ENCODE measurements at regions not wholly inside any gene's neighbourhood (a gene's known extent, or its start where the extent isn't known, plus 50 kb on each side); places are given as distances from the start of the nearest gene placed in this dataset.

- DNase-seq, result no peak
- in situ Hi-C loops (cut with HindIII; ENCODE audit: low pct_ligation_motif_present, low pct_unique_long_range_greater_than_20kb, low sequenced_read_pairs), result no loop called here
Observed at GRCh38 chr10:28935061-28935460, 257.7 kb downstream of the BAMBI start.

- in situ Hi-C loops (cut with HindIII; ENCODE audit: low pct_ligation_motif_present, low pct_unique_long_range_greater_than_20kb, low sequenced_read_pairs), result no loop called here
- DNase-seq, result no peak
Observed at GRCh38 chr10:28937959-28938358, 260.6 kb downstream of the BAMBI start.

- in situ Hi-C loops (cut with HindIII; ENCODE audit: low pct_ligation_motif_present, low pct_unique_long_range_greater_than_20kb, low sequenced_read_pairs), result no loop called here
- no peak for DNase-seq
Observed at GRCh38 chr10:28938745-28939144, 261.4 kb downstream of the BAMBI start.

- in situ Hi-C loops (cut with HindIII; ENCODE audit: low pct_ligation_motif_present, low pct_unique_long_range_greater_than_20kb, low sequenced_read_pairs), result no loop called here
- DNase-seq, result no peak
Observed at GRCh38 chr10:28939281-28940157, 262.2 kb downstream of the BAMBI start.

- in situ Hi-C loops (cut with HindIII; ENCODE audit: low pct_ligation_motif_present, low pct_unique_long_range_greater_than_20kb, low sequenced_read_pairs), result no loop called here
- DNase-seq, result no peak
Observed at GRCh38 chr10:28940158-28940888, 263.0 kb downstream of the BAMBI start.

GRCh38 chr10:28942012-28942411 lies 264.7 kb downstream of the BAMBI start:
- in situ Hi-C loops (cut with HindIII; ENCODE audit: low pct_ligation_motif_present, low pct_unique_long_range_greater_than_20kb, low sequenced_read_pairs), result no loop called here
- DNase-seq, result no peak

GRCh38 chr10:28945959-28946358 lies 268.6 kb downstream of the BAMBI start:
- no peak for DNase-seq
- in situ Hi-C loops (cut with HindIII; ENCODE audit: low pct_ligation_motif_present, low pct_unique_long_range_greater_than_20kb, low sequenced_read_pairs), result no loop called here

- in situ Hi-C loops (cut with HindIII; ENCODE audit: low pct_ligation_motif_present, low pct_unique_long_range_greater_than_20kb, low sequenced_read_pairs), result no loop called here
- DNase-seq, result no peak
Observed at GRCh38 chr10:28946479-28946878, 269.2 kb downstream of the BAMBI start.

GRCh38 chr10:28947171-28947570 lies 269.9 kb downstream of the BAMBI start:
- DNase-seq, result no peak
- in situ Hi-C loops (cut with HindIII; ENCODE audit: low pct_ligation_motif_present, low pct_unique_long_range_greater_than_20kb, low sequenced_read_pairs), result no loop called here

- in situ Hi-C loops (cut with HindIII; ENCODE audit: low pct_ligation_motif_present, low pct_unique_long_range_greater_than_20kb, low sequenced_read_pairs), result no loop called here
- no peak for DNase-seq
Observed at GRCh38 chr10:28948046-28948445, 270.7 kb downstream of the BAMBI start.

GRCh38 chr10:28949005-28950004 lies 272.0 kb downstream of the BAMBI start:
- in situ Hi-C loops (cut with HindIII; ENCODE audit: low pct_ligation_motif_present, low pct_unique_long_range_greater_than_20kb, low sequenced_read_pairs), result no loop called here
- no peak for DNase-seq

GRCh38 chr10:28951484-28951883 lies 274.2 kb downstream of the BAMBI start:
- in situ Hi-C loops (cut with HindIII; ENCODE audit: low pct_ligation_motif_present, low pct_unique_long_range_greater_than_20kb, low sequenced_read_pairs), result no loop called here
- no peak for DNase-seq

- no peak for DNase-seq
- in situ Hi-C loops (cut with HindIII; ENCODE audit: low pct_ligation_motif_present, low pct_unique_long_range_greater_than_20kb, low sequenced_read_pairs), result no loop called here
Observed at GRCh38 chr10:28952523-28952922, 275.2 kb downstream of the BAMBI start.

- in situ Hi-C loops (cut with HindIII; ENCODE audit: low pct_ligation_motif_present, low pct_unique_long_range_greater_than_20kb, low sequenced_read_pairs), result no loop called here
- DNase-seq, result no peak
Observed at GRCh38 chr10:28954211-28954610, 276.9 kb downstream of the BAMBI start.

- in situ Hi-C loops (cut with HindIII; ENCODE audit: low pct_ligation_motif_present, low pct_unique_long_range_greater_than_20kb, low sequenced_read_pairs), result no loop called here
- no peak for DNase-seq
Observed at GRCh38 chr10:28958468-28958867, 281.1 kb downstream of the BAMBI start.

- no peak for DNase-seq
Observed at GRCh38 chr10:28959850-28960501, 282.7 kb downstream of the BAMBI start.

GRCh38 chr10:28962768-28963167 lies 285.4 kb downstream of the BAMBI start:
- in situ Hi-C loops (cut with HindIII; ENCODE audit: low pct_ligation_motif_present, low pct_unique_long_range_greater_than_20kb, low sequenced_read_pairs), result no loop called here
- no peak for DNase-seq

More at GRCh38 chr10:28959850-28960501, 282.7 kb downstream of the BAMBI start:
- in situ Hi-C loops (cut with HindIII; ENCODE audit: low pct_ligation_motif_present, low pct_unique_long_range_greater_than_20kb, low sequenced_read_pairs), result no loop called here

- no peak for DNase-seq
- in situ Hi-C loops (cut with HindIII; ENCODE audit: low pct_ligation_motif_present, low pct_unique_long_range_greater_than_20kb, low sequenced_read_pairs), result no loop called here
Observed at GRCh38 chr10:28963539-28964221, 286.4 kb downstream of the BAMBI start.

Data from ACHN (cell line).